ENCODE measurements at regions not wholly inside any gene's neighbourhood (a gene's known extent, or its start where the extent isn't known, plus 50 kb on each side); places are given as distances from the start of the nearest gene placed in this dataset.
A peak's percentile ranks its signal among the peaks of the same experiment; 100 is the strongest.

GRCh38 chr5:57651127-57651526 lies 168.5 kb upstream of the ACTBL2 start:
- no peak overlapping the region for H3K4me3 ChIP-seq
- no peak overlapping the region for H3K27ac ChIP-seq
- DNase-seq (ENCODE audit: low spot score): no peak
- H3K4me2 ChIP-seq: peak overlapping the region; percentile 10
- H3K36me3 ChIP-seq (replicated peaks; ENCODE audit: insufficient read depth, low read depth): no peaks in the 10 kb centered on the region
- TF ChIP-seq, protein P1, sequence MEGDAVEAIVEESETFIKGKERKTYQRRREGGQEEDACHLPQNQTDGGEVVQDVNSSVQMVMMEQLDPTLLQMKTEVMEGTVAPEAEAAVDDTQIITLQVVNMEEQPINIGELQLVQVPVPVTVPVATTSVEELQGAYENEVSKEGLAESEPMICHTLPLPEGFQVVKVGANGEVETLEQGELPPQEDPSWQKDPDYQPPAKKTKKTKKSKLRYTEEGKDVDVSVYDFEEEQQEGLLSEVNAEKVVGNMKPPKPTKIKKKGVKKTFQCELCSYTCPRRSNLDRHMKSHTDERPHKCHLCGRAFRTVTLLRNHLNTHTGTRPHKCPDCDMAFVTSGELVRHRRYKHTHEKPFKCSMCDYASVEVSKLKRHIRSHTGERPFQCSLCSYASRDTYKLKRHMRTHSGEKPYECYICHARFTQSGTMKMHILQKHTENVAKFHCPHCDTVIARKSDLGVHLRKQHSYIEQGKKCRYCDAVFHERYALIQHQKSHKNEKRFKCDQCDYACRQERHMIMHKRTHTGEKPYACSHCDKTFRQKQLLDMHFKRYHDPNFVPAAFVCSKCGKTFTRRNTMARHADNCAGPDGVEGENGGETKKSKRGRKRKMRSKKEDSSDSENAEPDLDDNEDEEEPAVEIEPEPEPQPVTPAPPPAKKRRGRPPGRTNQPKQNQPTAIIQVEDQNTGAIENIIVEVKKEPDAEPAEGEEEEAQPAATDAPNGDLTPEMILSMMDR (IDR thresholded peaks at IDR 0.05; ENCODE audit: poor library complexity): no peak
- TF ChIP-seq EZH2phosphoT487 (IDR thresholded peaks at IDR 0.05; ENCODE audit: low read depth, severe bottlenecking, unreplicated experiment) (no peak), EZH2 (IDR thresholded peaks at IDR 0.05; ENCODE audit: borderline replicate concordance) (no peak)
- H2AFZ ChIP-seq: no peak overlapping the region
- H3K9me2 ChIP-seq (replicated peaks; ENCODE audit: insufficient read depth): no peaks in the 10 kb centered on the region
- H3K27me3 ChIP-seq: no peaks in the 10 kb centered on the region
- H3K4me1 ChIP-seq (ENCODE audit: insufficient read depth): no peaks in the 10 kb centered on the region
- H3K9me3 ChIP-seq (ENCODE audit: low read depth): no peaks in the 10 kb centered on the region
- no peaks in the 10 kb centered on the region for H3K79me2 ChIP-seq
- no peaks in the 10 kb centered on the region for H4K20me1 ChIP-seq (ENCODE audit: insufficient read depth, poor library complexity, severe bottlenecking)
- 82% methylated on average over 1 of the region's 1 CpG for WGBS (ENCODE audit: low lambda C conversion rate, missing lambda C conversion rate)

GRCh38 chr5:57650360-57651069 lies 167.9 kb upstream of the ACTBL2 start:
- TF ChIP-seq EZH2 (IDR thresholded peaks at IDR 0.05; ENCODE audit: borderline replicate concordance): no peak
- TF ChIP-seq, protein P1 (IDR thresholded peaks at IDR 0.05; ENCODE audit: poor library complexity): peak; percentile 55
- Histone ChIP-seq H3K4me1 (ENCODE audit: insufficient read depth) (no peaks in the 10 kb centered on the region), H2AFZ (no peak overlapping the region), H3K27ac (peak overlapping the region; percentile 9), H3K4me2 (peak overlapping the region; percentile 10), H3K27me3 (no peaks in the 10 kb centered on the region), H3K79me2 (no peaks in the 10 kb centered on the region), H4K20me1 (ENCODE audit: insufficient read depth, poor library complexity, severe bottlenecking) (no peaks in the 10 kb centered on the region), H3K9me2 (replicated peaks; ENCODE audit: insufficient read depth) (no peaks in the 10 kb centered on the region), H3K9me3 (ENCODE audit: low read depth) (no peaks in the 10 kb centered on the region), H3K4me3 (no peak overlapping the region), H3K36me3 (replicated peaks; ENCODE audit: insufficient read depth, low read depth) (no peaks in the 10 kb centered on the region)
- DNase-seq (ENCODE audit: low spot score): peak; percentile 75
- WGBS (ENCODE audit: low lambda C conversion rate, missing lambda C conversion rate): 48% methylated on average over 6 of the region's 6 CpGs

DNA sequence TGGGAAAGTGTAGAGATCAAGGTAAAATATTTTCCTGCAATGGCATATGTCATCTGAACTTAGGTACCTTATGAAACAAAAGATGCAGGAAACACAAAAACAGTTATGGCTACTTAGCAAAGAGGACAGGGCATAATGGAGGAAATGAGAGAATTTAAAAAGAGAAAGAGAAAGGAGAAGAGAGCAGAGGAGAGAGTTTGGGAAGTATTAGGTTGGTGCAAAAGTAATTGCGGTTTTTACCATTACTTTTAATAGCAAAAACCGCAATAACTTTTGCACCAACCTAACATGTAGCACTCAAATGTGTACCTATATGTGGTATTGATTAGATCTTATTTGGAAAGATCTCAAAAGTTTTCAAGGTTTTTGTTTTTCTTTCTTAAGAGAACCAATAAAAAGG lies 160.1 kb upstream of the ACTBL2 start:
- Histone ChIP-seq H3K4me1 (ENCODE audit: insufficient read depth) (no peaks in the 10 kb centered on the region), H3K36me3 (replicated peaks; ENCODE audit: insufficient read depth, low read depth) (no peaks in the 10 kb centered on the region), H3K9me2 (replicated peaks; ENCODE audit: insufficient read depth) (no peaks in the 10 kb centered on the region), H3K9me3 (ENCODE audit: low read depth) (no peaks in the 10 kb centered on the region), H3K27ac (no peak overlapping the region), H3K4me3 (no peak overlapping the region), H4K20me1 (ENCODE audit: insufficient read depth, poor library complexity, severe bottlenecking) (no peaks in the 10 kb centered on the region), H2AFZ (no peak overlapping the region), H3K27me3 (no peaks in the 10 kb centered on the region), H3K4me2 (no peak overlapping the region), H3K79me2 (no peaks in the 10 kb centered on the region)
- 100% methylated on average over 2 of the region's 2 CpGs for WGBS (ENCODE audit: low lambda C conversion rate, missing lambda C conversion rate)
- no peak for TF ChIP-seq EZH2phosphoT487 (IDR thresholded peaks at IDR 0.05; ENCODE audit: low read depth, severe bottlenecking, unreplicated experiment)
- TF ChIP-seq, protein P1 (IDR thresholded peaks at IDR 0.05; ENCODE audit: poor library complexity): no peak
- no peak for DNase-seq (ENCODE audit: low spot score)

Data from hepatocyte (in vitro differentiated cells).